Fibroblast of lung (primary cell): ENCODE measurements at regions not wholly inside any gene's neighbourhood (a gene's known extent, or its start where the extent isn't known, plus 50 kb on each side); places are given as distances from the start of the nearest gene placed in this dataset.

Experiments
- EZH2 ChIP-seq: IDR thresholded peaks from 2 replicates; pipeline ENCODE4 v1.5.1; 2012; ENCODE audit warnings: low read length, control low read depth, mild to moderate bottlenecking; ENCODE audit errors: missing control alignments
- TF ChIP-seq, protein P1 (sequence below), 2 donors: IDR thresholded peaks in 1 of 2; conservative IDR thresholded peaks in 1 of 2; 1 replicate in 1 of 2; 2 replicates in 1 of 2; pipeline ENCODE4 v1.5.1; 2011 to 2012; ENCODE audit warnings: low read length in 2 of 2, control low read depth in 1 of 2, inconsistent platforms in 1 of 2, low read depth in 1 of 2, mild to moderate bottlenecking in 1 of 2

DNA sequence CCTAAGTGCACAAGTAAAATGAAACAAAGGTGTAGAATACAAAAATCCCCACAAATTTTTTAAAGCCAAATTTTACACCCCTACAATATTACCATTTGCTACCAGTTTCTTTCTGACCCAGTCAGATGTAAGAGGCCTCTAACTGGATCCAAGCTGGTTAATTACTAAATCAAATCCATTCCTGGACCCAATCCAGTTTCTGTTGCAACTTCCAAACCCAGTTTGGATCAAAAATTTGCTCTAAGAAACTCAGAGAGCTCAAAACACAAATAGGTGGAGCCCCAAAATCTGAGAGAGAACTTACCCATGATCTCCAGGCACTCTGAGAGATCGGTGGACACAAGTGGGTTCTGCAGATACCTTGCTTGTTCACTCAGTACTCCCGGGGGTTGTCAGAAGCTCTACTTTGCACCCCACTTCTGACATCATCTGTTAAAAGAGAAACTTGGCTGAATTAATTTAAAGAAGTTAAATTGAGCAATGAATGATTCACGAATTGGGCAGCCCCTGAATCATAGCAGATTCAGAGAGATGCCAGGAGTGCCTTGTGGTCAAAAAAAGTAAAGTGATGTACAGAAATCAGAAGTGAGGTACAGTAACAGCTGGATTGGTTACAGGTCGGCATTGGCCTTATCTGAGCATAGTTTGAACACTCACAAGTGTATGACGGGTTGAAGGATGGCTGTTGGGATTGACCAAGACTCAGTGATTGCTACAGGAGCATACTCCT, 448.0 kb downstream of the KCNT2 start:
- TF ChIP-seq, protein P1, sequence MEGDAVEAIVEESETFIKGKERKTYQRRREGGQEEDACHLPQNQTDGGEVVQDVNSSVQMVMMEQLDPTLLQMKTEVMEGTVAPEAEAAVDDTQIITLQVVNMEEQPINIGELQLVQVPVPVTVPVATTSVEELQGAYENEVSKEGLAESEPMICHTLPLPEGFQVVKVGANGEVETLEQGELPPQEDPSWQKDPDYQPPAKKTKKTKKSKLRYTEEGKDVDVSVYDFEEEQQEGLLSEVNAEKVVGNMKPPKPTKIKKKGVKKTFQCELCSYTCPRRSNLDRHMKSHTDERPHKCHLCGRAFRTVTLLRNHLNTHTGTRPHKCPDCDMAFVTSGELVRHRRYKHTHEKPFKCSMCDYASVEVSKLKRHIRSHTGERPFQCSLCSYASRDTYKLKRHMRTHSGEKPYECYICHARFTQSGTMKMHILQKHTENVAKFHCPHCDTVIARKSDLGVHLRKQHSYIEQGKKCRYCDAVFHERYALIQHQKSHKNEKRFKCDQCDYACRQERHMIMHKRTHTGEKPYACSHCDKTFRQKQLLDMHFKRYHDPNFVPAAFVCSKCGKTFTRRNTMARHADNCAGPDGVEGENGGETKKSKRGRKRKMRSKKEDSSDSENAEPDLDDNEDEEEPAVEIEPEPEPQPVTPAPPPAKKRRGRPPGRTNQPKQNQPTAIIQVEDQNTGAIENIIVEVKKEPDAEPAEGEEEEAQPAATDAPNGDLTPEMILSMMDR (conservative IDR thresholded peaks at IDR 0.05 in 1 of 2, IDR thresholded peaks at IDR 0.05 in 1 of 2; ENCODE audit: low read depth in 1 of 2, low read length in 2 of 2): no peak
- no peak for TF ChIP-seq EZH2
